ENCODE measurements at regions not wholly inside any gene's neighbourhood (a gene's known extent, or its start where the extent isn't known, plus 50 kb on each side); places are given as distances from the start of the nearest gene placed in this dataset.
"Not testable (repeated sequence)": the region's sequence is repeated elsewhere in the genome, so short reads cannot be mapped to it uniquely, and the experiment has no call there.

DNA sequence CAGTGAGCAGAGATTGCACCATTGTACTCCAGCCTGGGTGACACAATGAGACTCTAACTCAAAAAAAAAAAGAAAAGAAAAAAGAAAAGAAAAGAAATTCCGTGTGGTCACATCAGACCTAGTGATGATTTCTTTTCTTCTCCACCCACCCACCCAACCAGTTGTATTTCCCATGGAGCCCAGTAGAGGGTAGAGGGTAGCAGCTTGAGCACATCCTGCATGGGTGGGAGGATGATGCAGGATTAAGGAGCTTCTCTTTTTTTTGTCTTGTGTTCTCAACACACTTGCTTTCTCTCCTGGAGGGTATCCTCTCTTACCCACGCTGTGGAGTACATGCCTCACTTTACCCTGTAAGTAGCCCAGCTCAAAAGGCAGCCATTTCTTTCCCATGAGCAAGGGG, 118.6 kb upstream of the CARD11 start:
- POLR2A ChIA-PET, result no interaction called here
- DNase-seq, result no peak
- no peaks in the 10 kb centered on the region for H3K36me3 Mint-ChIP-seq
- peaks cover 0 to 12% of the 10 kb centered on the region in 2 experiments for H3K27me3 ChIP-seq (replicated peaks in 1 of 2; ENCODE audit: control insufficient read depth in 2 of 2, extremely low read depth in 1 of 2, insufficient read depth in 2 of 2, low read length in 1 of 2)
- no CpG with 5 or more reads among the region's 2 CpGs for WGBS (ENCODE audit: insufficient coverage)
- no peaks in the 10 kb centered on the region for H3K9me3 Mint-ChIP-seq
- ATAC-seq (replicated peaks in 1 of 4), result no peak
- peaks cover 0 to 2% of the 10 kb centered on the region in 2 experiments for H3K4me1 ChIP-seq (ENCODE audit: control insufficient read depth in 1 of 2, extremely low read depth in 1 of 2, insufficient read depth in 2 of 2, low read length in 2 of 2)
- no peak overlapping the region for H3K4me3 Mint-ChIP-seq
- H3K9me3 ChIP-seq, result no peaks in the 10 kb centered on the region
- H3K27ac Mint-ChIP-seq, result no peak overlapping the region
- H3K4me1 Mint-ChIP-seq, result peaks cover 0 to 4% (median 0%) of the 10 kb centered on the region in 3 donors
- H3K36me3 ChIP-seq (ENCODE audit: control insufficient read depth in 2 of 2, extremely low read depth in 1 of 2, insufficient read depth in 1 of 2, low read length in 1 of 2), result no peaks in the 10 kb centered on the region
- no peak overlapping the region for H3K27ac ChIP-seq (ENCODE audit: low read length)
- CTCF ChIA-PET, result interaction anchor here in 1 of 2 donors (0.5 to 0.7 kb wide), 2 partner anchors 10 to 96 kb away, joined by 4 to 8 read pairs; no protein-coding TSS in a partner anchor
- peaks cover 0 to 5% of the 10 kb centered on the region in 2 donors for H3K27me3 Mint-ChIP-seq
- H3K4me3 ChIP-seq (ENCODE audit: control insufficient read depth in 1 of 2, extremely low read depth in 1 of 2, low read length in 1 of 2), result no peak overlapping the region

GRCh38 chr7:3162798-3163197, 119.1 kb upstream of the CARD11 start:
- DNase-seq; H3K4me1 ChIP-seq (ENCODE audit: control insufficient read depth in 1 of 2, extremely low read depth in 1 of 2, insufficient read depth in 2 of 2, low read length in 2 of 2); H3K4me3 ChIP-seq (ENCODE audit: control insufficient read depth in 1 of 2, extremely low read depth in 1 of 2, low read length in 1 of 2); POLR2A ChIA-PET; H3K27ac Mint-ChIP-seq; H3K36me3 ChIP-seq (ENCODE audit: control insufficient read depth in 2 of 2, extremely low read depth in 1 of 2, insufficient read depth in 1 of 2, low read length in 1 of 2); H3K27ac ChIP-seq (ENCODE audit: low read length); H3K36me3 Mint-ChIP-seq; H3K4me1 Mint-ChIP-seq; H3K9me3 ChIP-seq; ATAC-seq (replicated peaks in 1 of 4); H3K27me3 Mint-ChIP-seq; H3K4me3 Mint-ChIP-seq; H3K9me3 Mint-ChIP-seq: not testable (repeated sequence)
- H3K27me3 ChIP-seq (replicated peaks in 1 of 2; ENCODE audit: control insufficient read depth in 2 of 2, extremely low read depth in 1 of 2, insufficient read depth in 2 of 2, low read length in 1 of 2), result peaks cover 0 to 11% of the 10 kb centered on the region in 2 experiments
- no CpG with 5 or more reads among the region's 4 CpGs for WGBS (ENCODE audit: insufficient coverage)
- CTCF ChIA-PET, result interaction anchor here in 1 of 2 donors (0.5 kb wide), 1 partner anchor 11 kb away, joined by 8 read pairs; no protein-coding TSS in a partner anchor

GRCh38 chr7:3164380-3164792, 120.7 kb upstream of the CARD11 start:
- peaks cover 0 to 19% of the 10 kb centered on the region in 2 experiments for H3K27me3 ChIP-seq (replicated peaks in 1 of 2; ENCODE audit: control insufficient read depth in 2 of 2, extremely low read depth in 1 of 2, insufficient read depth in 2 of 2, low read length in 1 of 2)

GRCh38 chr7:3165681-3166580, 122.3 kb upstream of the CARD11 start:
- Histone ChIP-seq H3K4me3 (ENCODE audit: control insufficient read depth in 1 of 2, extremely low read depth in 1 of 2, low read length in 1 of 2) (no peak overlapping the region), H3K9me3 (no peaks in the 10 kb centered on the region), H3K4me1 (ENCODE audit: control insufficient read depth in 1 of 2, extremely low read depth in 1 of 2, insufficient read depth in 2 of 2, low read length in 2 of 2) (no peaks in the 10 kb centered on the region), H3K36me3 (ENCODE audit: control insufficient read depth in 2 of 2, extremely low read depth in 1 of 2, insufficient read depth in 1 of 2, low read length in 1 of 2) (no peaks in the 10 kb centered on the region), H3K27me3 (replicated peaks in 1 of 2; ENCODE audit: control insufficient read depth in 2 of 2, extremely low read depth in 1 of 2, insufficient read depth in 2 of 2, low read length in 1 of 2) (peaks cover 0 to 29% of the 10 kb centered on the region in 2 experiments), H3K27ac (ENCODE audit: low read length) (no peak overlapping the region)
- 72% methylated on average over 13 of the region's 21 CpGs for WGBS (ENCODE audit: insufficient coverage)
- no peak overlapping the region for H3K27ac Mint-ChIP-seq
- DNase-seq (no peak), ATAC-seq (replicated peaks in 1 of 4) (no peak)
- H3K4me1 Mint-ChIP-seq, result no peaks in the 10 kb centered on the region
- CTCF ChIA-PET, result no interaction called here
- POLR2A ChIA-PET, result no interaction called here
- no peak overlapping the region for H3K4me3 Mint-ChIP-seq
- no peaks in the 10 kb centered on the region for H3K9me3 Mint-ChIP-seq
- H3K27me3 Mint-ChIP-seq, result peaks cover 7 to 28% of the 10 kb centered on the region in 2 donors
- no peaks in the 10 kb centered on the region for H3K36me3 Mint-ChIP-seq

More at GRCh38 chr7:3164380-3164792, 120.7 kb upstream of the CARD11 start:
- H3K4me3 Mint-ChIP-seq, result no peak overlapping the region
- POLR2A ChIA-PET, result no interaction called here
- Histone ChIP-seq H3K4me3 (ENCODE audit: control insufficient read depth in 1 of 2, extremely low read depth in 1 of 2, low read length in 1 of 2) (no peak overlapping the region), H3K36me3 (ENCODE audit: control insufficient read depth in 2 of 2, extremely low read depth in 1 of 2, insufficient read depth in 1 of 2, low read length in 1 of 2) (no peaks in the 10 kb centered on the region), H3K27ac (ENCODE audit: low read length) (no peak overlapping the region), H3K9me3 (no peaks in the 10 kb centered on the region), H3K4me1 (ENCODE audit: control insufficient read depth in 1 of 2, extremely low read depth in 1 of 2, insufficient read depth in 2 of 2, low read length in 2 of 2) (no peaks in the 10 kb centered on the region)
- WGBS (ENCODE audit: insufficient coverage), result no CpG with 5 or more reads among the region's 10 CpGs
- CTCF ChIA-PET, result no interaction called here
- peaks cover 7 to 22% of the 10 kb centered on the region in 2 donors for H3K27me3 Mint-ChIP-seq
- H3K9me3 Mint-ChIP-seq, result no peaks in the 10 kb centered on the region
- no peak overlapping the region for H3K27ac Mint-ChIP-seq
- H3K36me3 Mint-ChIP-seq, result no peaks in the 10 kb centered on the region
- no peak for DNase-seq
- H3K4me1 Mint-ChIP-seq, result no peaks in the 10 kb centered on the region
- ATAC-seq (replicated peaks in 1 of 4), result no peak

DNA sequence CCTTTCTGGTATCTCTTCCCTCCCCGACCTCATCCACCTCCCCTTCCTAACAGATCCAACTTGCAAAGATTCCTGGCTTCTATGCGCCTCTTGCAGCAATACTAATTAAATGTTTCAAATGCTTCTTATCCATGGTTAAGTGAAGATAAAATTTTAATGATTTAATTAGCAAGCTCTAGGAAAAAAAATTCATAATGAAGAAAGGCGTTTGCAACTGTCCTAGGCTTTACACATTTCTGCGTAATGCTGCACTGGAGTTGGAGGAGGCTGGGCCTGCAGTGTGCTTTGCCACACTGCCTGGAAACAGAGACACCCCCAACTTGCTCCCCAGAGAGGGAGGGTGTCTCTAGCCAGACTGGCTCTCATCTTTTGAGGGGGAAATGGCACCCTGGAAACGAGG, 123.9 kb upstream of the CARD11 start:
- no peak for DNase-seq
- Histone ChIP-seq H3K4me3 (ENCODE audit: control insufficient read depth in 1 of 2, extremely low read depth in 1 of 2, low read length in 1 of 2) (no peak overlapping the region), H3K36me3 (ENCODE audit: control insufficient read depth in 2 of 2, extremely low read depth in 1 of 2, insufficient read depth in 1 of 2, low read length in 1 of 2) (no peaks in the 10 kb centered on the region), H3K4me1 (ENCODE audit: control insufficient read depth in 1 of 2, extremely low read depth in 1 of 2, insufficient read depth in 2 of 2, low read length in 2 of 2) (no peaks in the 10 kb centered on the region), H3K9me3 (no peaks in the 10 kb centered on the region), H3K27me3 (replicated peaks in 1 of 2; ENCODE audit: control insufficient read depth in 2 of 2, extremely low read depth in 1 of 2, insufficient read depth in 2 of 2, low read length in 1 of 2) (peaks cover 0 to 40% of the 10 kb centered on the region in 2 experiments), H3K27ac (ENCODE audit: low read length) (no peak overlapping the region)
- H3K4me3 Mint-ChIP-seq, result no peak overlapping the region
- H3K27ac Mint-ChIP-seq, result no peak overlapping the region
- H3K36me3 Mint-ChIP-seq, result no peaks in the 10 kb centered on the region
- H3K9me3 Mint-ChIP-seq, result peaks cover 0 to 4% (median 0%) of the 10 kb centered on the region in 3 donors
- H3K27me3 Mint-ChIP-seq, result peaks cover 13 to 35% of the 10 kb centered on the region in 2 donors
- no peaks in the 10 kb centered on the region for H3K4me1 Mint-ChIP-seq
- WGBS (ENCODE audit: insufficient coverage), result 67% methylated on average over 1 of the region's 5 CpGs
- ChIA-PET POLR2A (no interaction called here), CTCF (no interaction called here)
- ATAC-seq (replicated peaks in 1 of 4), result no peak

DNA sequence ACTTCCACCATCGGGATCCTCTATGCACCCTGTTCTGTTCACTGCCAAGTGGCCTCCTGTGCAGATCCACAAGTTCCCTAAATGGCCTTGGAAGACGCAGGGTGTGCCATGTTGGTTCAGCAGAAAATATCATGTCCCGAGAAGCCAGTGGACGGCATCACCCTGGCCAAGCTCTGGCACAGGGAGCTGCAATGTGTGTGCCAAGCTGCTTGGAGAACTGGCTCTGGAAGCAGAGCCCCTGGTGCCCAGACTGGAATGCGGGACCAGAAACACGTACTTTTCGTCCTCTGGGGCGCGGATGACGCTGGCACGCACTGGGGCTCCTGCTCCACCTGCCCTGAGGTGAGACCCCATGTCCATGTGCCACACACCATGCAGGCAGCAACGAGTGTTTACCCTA, 124.7 kb upstream of the CARD11 start:
- no peaks in the 10 kb centered on the region for H3K9me3 ChIP-seq
- Mint-ChIP-seq H3K27me3 (peaks cover 13 to 41% of the 10 kb centered on the region in 2 donors), H3K27ac (no peak overlapping the region), H3K36me3 (no peaks in the 10 kb centered on the region), H3K4me1 (no peaks in the 10 kb centered on the region), H3K9me3 (peaks cover 0 to 4% (median 0%) of the 10 kb centered on the region in 3 donors), H3K4me3 (no peak overlapping the region)
- ATAC-seq (replicated peaks in 1 of 4), result no peak
- 75% methylated on average over 12 of the region's 12 CpGs for WGBS (ENCODE audit: insufficient coverage)
- CTCF ChIA-PET, result interaction anchor here in 1 of 2 donors (0.6 kb wide), 1 partner anchor 478 kb away, joined by 3 read pairs; no protein-coding TSS in a partner anchor
- no peak overlapping the region for H3K27ac ChIP-seq (ENCODE audit: low read length)
- H3K4me1 ChIP-seq (ENCODE audit: control insufficient read depth in 1 of 2, extremely low read depth in 1 of 2, insufficient read depth in 2 of 2, low read length in 2 of 2), result no peaks in the 10 kb centered on the region
- POLR2A ChIA-PET, result no interaction called here
- peaks cover 0 to 44% of the 10 kb centered on the region in 2 experiments for H3K27me3 ChIP-seq (replicated peaks in 1 of 2; ENCODE audit: control insufficient read depth in 2 of 2, extremely low read depth in 1 of 2, insufficient read depth in 2 of 2, low read length in 1 of 2)
- no peaks in the 10 kb centered on the region for H3K36me3 ChIP-seq (ENCODE audit: control insufficient read depth in 2 of 2, extremely low read depth in 1 of 2, insufficient read depth in 1 of 2, low read length in 1 of 2)
- no peak for DNase-seq
- H3K4me3 ChIP-seq (ENCODE audit: control insufficient read depth in 1 of 2, extremely low read depth in 1 of 2, low read length in 1 of 2), result no peak overlapping the region

Measured in T-cell (primary cell).